ENCODE measurements at regions not wholly inside any gene's neighbourhood (a gene's known extent, or its start where the extent isn't known, plus 50 kb on each side); places are given as distances from the start of the nearest gene placed in this dataset.
"Not testable (repeated sequence)": the region's sequence is repeated elsewhere in the genome, so short reads cannot be mapped to it uniquely, and the experiment has no call there.

DNA sequence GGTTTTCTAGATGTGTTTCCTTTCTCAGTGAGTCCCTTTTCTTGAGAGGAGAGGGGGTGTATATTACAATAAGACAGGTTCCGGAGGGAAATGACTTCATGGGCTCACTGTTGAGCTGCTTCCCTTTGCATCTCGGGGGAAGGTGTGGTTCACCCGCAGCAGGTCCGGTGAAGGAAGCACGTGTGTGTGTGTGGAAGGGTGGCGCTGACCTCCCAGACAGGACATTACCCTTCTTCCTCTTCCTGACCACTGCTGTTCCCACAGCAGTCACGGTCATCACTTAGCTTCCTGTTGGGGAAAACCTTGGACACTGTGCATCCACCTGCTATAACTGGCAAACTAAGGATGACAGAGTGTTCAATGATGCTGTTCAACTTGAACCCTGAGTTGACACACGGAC, 83.6 kb downstream of the PLEKHG1 start:
- no peak for DNase-seq (ENCODE audit: low read depth)

- no peak for DNase-seq (ENCODE audit: low read depth)
Observed at GRCh38 chr6:150684161-150684560, 84.5 kb downstream of the PLEKHG1 start.

DNA sequence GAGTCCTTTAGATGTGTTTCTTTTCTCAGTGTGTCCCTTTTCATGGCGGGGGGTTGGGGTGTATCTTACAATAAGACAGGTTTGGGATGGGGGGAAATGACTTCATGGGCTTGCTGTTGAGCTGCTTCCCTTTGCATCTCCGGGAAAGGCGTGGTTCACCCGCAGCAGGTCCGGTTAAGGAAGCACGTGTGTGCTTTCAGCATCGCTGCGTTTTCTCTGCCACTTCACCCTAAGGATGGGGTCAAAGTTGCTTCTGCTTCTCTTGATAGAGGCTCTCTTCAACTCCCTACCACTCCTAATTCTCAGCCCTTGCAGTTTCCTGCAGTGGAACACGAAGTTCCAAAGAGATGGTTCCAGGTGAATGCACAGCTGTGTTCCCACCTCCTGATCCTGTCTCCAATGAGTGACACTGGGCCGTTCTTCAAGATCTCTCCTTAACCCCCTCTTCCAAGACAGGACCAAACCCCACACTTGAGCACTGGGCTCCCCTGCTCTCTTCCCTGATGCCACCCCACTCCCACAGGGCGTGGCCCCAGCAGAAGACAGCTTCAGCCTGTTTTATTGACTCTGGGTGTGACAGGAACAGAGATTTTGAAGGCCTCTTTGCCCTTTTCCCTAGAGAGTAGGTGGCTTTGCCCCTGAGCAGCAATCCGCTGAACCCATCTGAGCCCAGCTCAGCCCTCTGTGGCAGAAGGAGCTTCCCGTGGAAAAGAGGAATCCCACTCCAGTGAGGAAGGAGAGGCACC, 85.2 kb downstream of the PLEKHG1 start:
- DNase-seq (ENCODE audit: low read depth): no peak

DNA sequence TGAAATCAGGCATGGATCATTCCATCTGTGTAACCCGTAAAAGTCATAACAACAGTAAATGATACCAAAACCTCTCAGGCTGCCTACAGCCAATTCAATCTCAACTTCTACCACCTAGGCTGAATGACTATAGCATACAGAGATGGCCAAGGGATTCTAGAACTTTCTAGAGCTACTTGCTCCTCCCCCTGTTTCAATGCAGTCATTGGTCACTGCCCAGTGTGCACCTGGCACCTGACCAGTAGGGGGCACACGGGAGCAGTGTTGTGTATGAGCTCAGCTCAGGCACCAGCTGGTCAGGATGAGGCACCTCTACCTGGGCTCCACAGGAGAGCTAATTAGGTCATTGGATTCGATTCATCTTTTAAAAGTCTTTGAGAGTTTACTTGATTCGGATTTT, 86.2 kb downstream of the PLEKHG1 start:
- DNase-seq (ENCODE audit: low read depth): peak; percentile 34

- no peak for DNase-seq (ENCODE audit: low read depth)
Observed at GRCh38 chr6:150686566-150686965, 86.9 kb downstream of the PLEKHG1 start.

GRCh38 chr6:150687508-150687907, 87.8 kb downstream of the PLEKHG1 start:
- DNase-seq (ENCODE audit: low read depth): no peak

- DNase-seq (ENCODE audit: low read depth): no peak
Observed at GRCh38 chr6:150689900-150690590, 90.4 kb downstream of the PLEKHG1 start.

GRCh38 chr6:150690681-150691080, 91.0 kb downstream of the PLEKHG1 start:
- no peak for DNase-seq (ENCODE audit: low read depth)

GRCh38 chr6:150691463-150691862, 91.8 kb downstream of the PLEKHG1 start:
- no peak for DNase-seq (ENCODE audit: low read depth)

DNA sequence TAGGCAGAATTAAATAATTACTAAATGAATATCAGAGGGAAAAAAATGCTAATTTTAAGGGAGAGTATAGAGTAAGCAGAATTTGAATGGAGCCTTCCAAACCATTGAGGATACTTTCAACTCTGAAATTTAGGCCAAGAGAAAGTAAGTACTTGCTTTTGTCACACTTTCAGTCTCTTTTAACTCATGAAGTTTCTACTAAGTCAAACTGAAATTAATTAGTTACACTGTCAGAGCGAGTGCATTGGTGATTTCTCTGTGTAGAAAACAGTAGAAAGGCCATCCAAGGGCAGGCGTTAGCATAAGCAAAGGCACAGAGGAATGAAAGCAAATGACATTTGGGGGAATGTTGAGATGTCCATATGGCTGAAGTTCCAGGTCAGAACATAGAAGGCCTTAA, 92.9 kb downstream of the PLEKHG1 start:
- DNase-seq (ENCODE audit: low read depth): no peak

GRCh38 chr6:150694889-150695288, 95.2 kb downstream of the PLEKHG1 start:
- no peak for DNase-seq (ENCODE audit: low read depth)

- no peak for DNase-seq (ENCODE audit: low read depth)
Observed at GRCh38 chr6:150695652-150696051, 96.0 kb downstream of the PLEKHG1 start.

DNA sequence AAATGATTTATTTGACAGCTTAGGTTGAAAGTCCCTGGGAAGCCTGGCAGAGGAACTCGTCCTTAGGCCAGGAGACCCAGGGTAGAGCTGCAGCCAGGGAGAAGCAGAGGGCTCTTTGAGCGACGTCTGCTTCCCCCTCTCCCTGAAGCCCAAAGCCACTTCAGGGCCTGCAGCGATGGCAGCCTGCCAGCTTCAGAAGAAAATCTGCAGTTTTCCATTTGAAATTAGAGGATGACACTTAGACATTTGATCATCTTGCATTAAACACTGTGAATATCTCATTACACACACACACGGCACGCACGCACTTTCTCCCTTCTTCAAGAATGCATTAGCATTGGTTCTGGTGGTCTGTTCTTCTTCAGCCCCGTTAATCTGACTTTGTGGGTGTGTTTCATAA, 96.5 kb downstream of the PLEKHG1 start:
- DNase-seq (ENCODE audit: low read depth): no peak

- DNase-seq (ENCODE audit: low read depth): not testable (repeated sequence)
Observed at GRCh38 chr6:150696918-150697317, 97.2 kb downstream of the PLEKHG1 start.

- DNase-seq (ENCODE audit: low read depth): no peak
Observed at GRCh38 chr6:150697515-150697914, 97.8 kb downstream of the PLEKHG1 start.

DNA sequence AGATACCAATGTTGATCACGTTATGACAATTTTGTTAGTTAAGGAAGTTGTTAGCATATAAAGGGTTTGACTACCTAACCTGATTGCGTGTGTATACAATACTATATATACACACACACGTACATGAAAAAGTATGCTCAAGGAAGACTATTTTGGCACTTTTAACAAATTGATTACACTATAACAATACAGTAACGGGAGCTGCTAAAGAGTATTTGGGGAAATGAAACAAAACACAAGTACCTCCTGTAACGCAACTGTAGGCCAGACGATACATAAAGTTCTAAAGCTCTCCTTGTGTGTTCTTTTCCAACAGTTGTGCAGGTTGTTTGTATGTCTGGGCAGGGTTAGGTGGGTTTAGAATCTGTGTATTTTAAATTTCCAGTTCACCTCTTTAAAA, 98.7 kb downstream of the PLEKHG1 start:
- no peak for DNase-seq (ENCODE audit: low read depth)

GRCh38 chr6:150702675-150703074, 103.0 kb downstream of the PLEKHG1 start:
- DNase-seq (ENCODE audit: low read depth): no peak

DNA sequence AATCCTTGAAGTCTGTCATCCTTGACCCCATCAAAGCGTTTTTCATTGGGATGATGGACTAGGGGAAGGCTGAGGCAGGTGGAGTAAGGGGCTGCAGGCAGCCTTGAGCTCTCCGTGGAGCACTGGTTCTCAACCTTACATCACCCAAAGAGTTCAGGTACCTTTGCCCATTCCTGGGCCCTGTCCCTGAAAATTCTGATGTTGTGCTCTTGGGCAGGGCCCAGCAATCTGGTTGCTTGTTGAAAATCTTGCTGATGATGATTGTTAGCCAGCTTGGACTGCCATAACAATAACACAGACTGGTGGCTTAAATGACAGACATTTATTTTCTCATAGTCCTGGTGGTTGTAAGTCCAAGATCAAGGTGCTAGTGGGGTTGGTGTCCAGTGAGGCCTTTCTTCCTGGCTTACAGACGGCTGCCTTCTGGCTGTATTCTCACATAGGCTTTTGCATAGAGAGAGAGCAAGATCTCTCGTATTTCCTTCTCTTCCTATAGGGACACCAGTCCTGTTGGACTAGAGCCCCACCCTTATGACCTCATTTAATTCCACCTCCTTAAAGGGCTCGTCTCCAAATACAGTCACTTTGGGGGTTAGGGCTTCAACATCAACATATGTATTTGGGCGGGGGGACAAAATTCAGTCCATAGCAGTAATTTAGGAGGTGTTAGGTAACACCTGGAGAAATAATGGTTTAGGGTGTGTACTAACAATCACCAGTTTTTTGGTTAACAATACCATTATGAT, 104.9 kb downstream of the PLEKHG1 start:
- no peak for DNase-seq (ENCODE audit: low read depth)

- DNase-seq (ENCODE audit: low read depth): no peak
Observed at GRCh38 chr6:150705392-150705791, 105.7 kb downstream of the PLEKHG1 start.

DNA sequence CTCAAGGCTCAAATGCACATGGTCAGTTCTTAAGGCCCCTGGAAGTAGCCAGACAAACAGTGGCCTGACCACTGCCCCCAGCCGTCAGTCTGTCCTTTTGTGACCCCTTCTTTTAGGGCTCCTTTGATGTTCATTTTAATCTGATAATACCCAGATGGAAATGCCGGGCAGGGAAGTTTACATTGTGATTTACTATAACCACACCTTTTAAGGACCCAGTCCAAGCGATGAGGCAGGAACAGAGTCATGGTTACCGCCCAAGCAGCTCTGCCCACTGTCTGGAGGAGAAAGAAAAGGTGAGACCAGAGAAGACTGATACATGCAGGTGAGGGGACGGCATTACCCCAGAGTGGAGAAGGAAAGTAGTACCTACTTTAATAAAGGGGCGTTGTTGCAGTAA, 110.6 kb downstream of the PLEKHG1 start:
- no peak for DNase-seq (ENCODE audit: low read depth)

DNA sequence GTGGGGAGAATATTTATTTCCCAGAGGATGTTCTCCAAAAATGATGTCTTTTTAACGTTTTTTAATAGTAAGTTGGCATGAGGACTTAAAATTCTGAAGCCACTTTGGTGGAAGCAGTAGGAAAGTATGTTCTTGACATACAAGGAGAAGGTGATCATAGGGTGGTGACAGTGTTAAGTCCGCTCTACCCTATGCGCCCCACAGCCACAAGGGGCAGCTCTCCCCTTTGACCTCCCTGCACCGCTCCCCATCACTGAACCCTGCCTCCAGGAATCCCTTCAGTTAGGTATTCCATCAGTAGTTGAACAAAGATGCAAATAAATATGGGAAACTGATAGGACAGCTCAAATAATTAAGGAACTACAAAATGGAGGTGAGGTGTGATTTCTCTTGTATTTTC, 111.4 kb downstream of the PLEKHG1 start:
- DNase-seq (ENCODE audit: low read depth): no peak

DNA sequence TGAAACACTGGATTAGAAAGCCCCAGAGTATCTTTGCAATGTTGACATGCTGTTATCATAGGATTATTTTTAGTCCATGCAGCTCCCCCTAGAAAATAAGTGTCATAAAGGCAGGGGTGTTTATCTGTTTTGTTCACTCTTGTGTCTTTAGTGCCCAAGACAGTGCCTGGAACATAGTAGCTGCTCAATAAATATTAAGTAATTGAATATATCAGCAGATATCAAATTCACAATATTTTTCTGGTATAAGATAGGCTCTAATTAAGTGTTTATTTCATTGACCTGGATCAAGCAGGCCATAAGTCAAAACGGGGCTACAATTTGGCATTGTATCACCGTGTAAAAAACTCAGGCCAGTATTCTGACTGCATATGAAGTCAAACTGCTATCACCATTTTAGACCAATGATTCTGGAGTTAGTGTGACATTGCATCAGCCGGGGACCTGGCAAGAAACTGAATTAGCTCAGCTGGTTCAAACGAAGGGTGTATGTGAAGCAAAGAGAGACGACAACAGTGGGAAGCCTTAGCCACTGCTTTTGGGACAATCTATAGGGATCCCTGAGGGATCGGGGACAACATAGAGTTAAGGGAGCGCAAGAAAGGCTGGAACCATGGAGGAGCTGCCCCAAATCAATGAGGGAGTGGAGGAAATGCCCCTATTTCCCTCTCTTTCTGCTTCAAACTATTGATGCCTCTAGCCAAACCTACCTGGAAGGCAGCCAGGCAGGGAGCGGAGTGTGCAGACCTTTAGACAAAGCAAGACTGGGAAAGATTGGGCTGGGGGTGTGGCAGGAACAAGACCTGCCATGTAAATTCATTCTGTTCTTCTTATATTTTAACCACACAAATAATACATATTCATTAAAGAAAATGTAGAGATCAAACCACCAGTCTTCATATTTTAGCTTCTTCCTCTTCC, 112.2 kb downstream of the PLEKHG1 start:
- no peak for DNase-seq (ENCODE audit: low read depth)
